Transverse colon (tissue), 4 donors: ENCODE measurements at regions not wholly inside any gene's neighbourhood (a gene's known extent, or its start where the extent isn't known, plus 50 kb on each side); places are given as distances from the start of the nearest gene placed in this dataset.
"Not testable (repeated sequence)": the region's sequence is repeated elsewhere in the genome, so short reads cannot be mapped to it uniquely, and the experiment has no call there.

Experiments
- DNase-seq: peaks from one replicate; pipeline ENCODE4 v3.0.0-alpha.2; 2019
- H3K27ac ChIP-seq, 4 donors: fragments of 200-600 bp; sonication (generic); 2 replicates each; pipeline ENCODE4 v1.5.1; 2016 to 2018; ENCODE audit warnings: inconsistent platforms in 4 of 4
- H3K27me3 ChIP-seq: fragments of 200-600 bp; sonication (generic); 2 replicates; pipeline ENCODE4 v1.5.1; 2017; ENCODE audit warnings: inconsistent platforms
- H3K36me3 ChIP-seq, 4 donors: fragments of 200-600 bp; sonication (generic); 2 replicates each; pipeline ENCODE4 v1.5.1; 2017 to 2019; ENCODE audit warnings: inconsistent platforms in 4 of 4
- H3K4me1 ChIP-seq, 4 donors: fragments of 200-600 bp; sonication (generic); 2 replicates each; pipeline ENCODE4 v1.5.1; 2017 to 2020; ENCODE audit warnings: inconsistent platforms in 4 of 4
- H3K4me3 ChIP-seq, 4 donors: fragments of 200-600 bp; sonication (generic); 1 replicate in 1 of 4; 2 replicates in 3 of 4; pipeline versions ENCODE4 v1.5.1 to v1.6.1; 2017 to 2019; ENCODE audit warnings: inconsistent platforms in 4 of 4
- H3K9me3 ChIP-seq, 2 donors: fragments of 200-600 bp; sonication (generic); 2 replicates each; pipeline ENCODE4 v1.5.1; 2017 to 2019; ENCODE audit warnings: inconsistent platforms in 2 of 2
- CTCF ChIP-seq, 5 experiments: fragments of 200-600 bp in 3 of 5; fragments of 450-650 bp in 2 of 5; sonication (generic) in 3 of 5; IDR thresholded peaks; 1 replicate in 2 of 5; 2 replicates in 3 of 5; pipeline ENCODE4 v1.5.1; 2016 to 2017; ENCODE audit warnings: antibody characterized with exemption in 5 of 5, inconsistent platforms in 3 of 5, mild to moderate bottlenecking in 2 of 5, moderate library complexity in 1 of 5
- EP300 ChIP-seq: sonication (generic); formaldehyde crosslinking; IDR thresholded peaks from one replicate; pipeline ENCODE4 v1.6.1; 2017; ENCODE audit warnings: antibody characterized with exemption, low read depth
- POLR2A ChIP-seq: fragments of 450-650 bp; IDR thresholded peaks from one replicate; pipeline ENCODE4 v1.6.1; 2016; ENCODE audit warnings: antibody characterized with exemption, mild to moderate bottlenecking, moderate library complexity
- POLR2AphosphoS5 ChIP-seq, 3 donors: sonication (generic); formaldehyde crosslinking; IDR thresholded peaks; one replicate each; pipeline ENCODE4 v1.6.1; 2016; ENCODE audit warnings: antibody characterized with exemption in 3 of 3
- WGBS, 2 donors: methylation state at CpG; one replicate each; pipeline ENCODE4 v1.1.5; 2018; ENCODE audit warnings: low coverage in 1 of 2; 5-methylcytosine and 5-hydroxymethylcytosine counted together
- in situ Hi-C, 4 donors: fragments of 200-750 bp; cut with MboI; loops; one replicate each; pipeline versions ENCODE4 v1.15.0 to v1.15.1; 2017; ENCODE audit warnings: low sequenced_read_pairs in 3 of 4, low pct_ligation_motif_present in 1 of 4, low pct_unique_long_range_greater_than_20kb in 1 of 4
- intact Hi-C: fragments of 100-400 bp; cut with DNase I; formaldehyde crosslinking; loops from one replicate; pipeline ENCODE4 v1.15.1; 2023; ENCODE audit warnings: low total_unique reads

DNA sequence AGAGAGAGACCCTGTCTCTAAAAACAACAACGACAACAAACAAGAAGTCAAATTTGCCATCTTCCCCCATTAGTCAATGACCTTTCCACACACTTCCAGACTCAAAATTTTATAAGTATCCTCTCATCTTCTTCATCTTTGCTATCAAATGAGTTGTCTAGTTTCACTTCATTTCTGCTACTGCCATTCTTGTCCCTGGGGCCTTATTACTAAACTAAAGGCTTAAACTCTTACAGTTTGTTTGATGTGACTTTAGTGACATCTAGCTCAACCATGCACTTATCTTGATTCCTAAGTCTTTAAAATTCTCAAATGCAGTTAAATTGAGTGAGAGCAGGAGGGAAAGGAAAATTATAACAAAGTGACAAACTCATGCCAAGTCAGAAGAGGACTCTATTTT is 271.8 kb upstream of the GK2 start:
- no peak overlapping the region for H3K4me3 ChIP-seq
- no peak overlapping the region for H3K27ac ChIP-seq
- no peak for TF ChIP-seq CTCF (IDR thresholded peaks at IDR 0.05)
- TF ChIP-seq POLR2AphosphoS5 (IDR thresholded peaks at IDR 0.05): no peak
- no peak for TF ChIP-seq EP300
- TF ChIP-seq POLR2A: no peak
- in situ Hi-C loops: loop anchor here in 1 of 4 donors (10.0 kb wide), 1 partner anchor 65 kb away; no protein-coding TSS in a partner anchor
- no peaks in the 10 kb centered on the region for H3K9me3 ChIP-seq
- H3K4me1 ChIP-seq: no peaks in the 10 kb centered on the region
- H3K36me3 ChIP-seq: no peaks in the 10 kb centered on the region
- no peak for DNase-seq
- intact Hi-C loops: no loop called here
- no peaks in the 10 kb centered on the region for H3K27me3 ChIP-seq
- 75 to 81% methylated on average over 1 of the region's 1 CpG for WGBS, 2 donors

DNA sequence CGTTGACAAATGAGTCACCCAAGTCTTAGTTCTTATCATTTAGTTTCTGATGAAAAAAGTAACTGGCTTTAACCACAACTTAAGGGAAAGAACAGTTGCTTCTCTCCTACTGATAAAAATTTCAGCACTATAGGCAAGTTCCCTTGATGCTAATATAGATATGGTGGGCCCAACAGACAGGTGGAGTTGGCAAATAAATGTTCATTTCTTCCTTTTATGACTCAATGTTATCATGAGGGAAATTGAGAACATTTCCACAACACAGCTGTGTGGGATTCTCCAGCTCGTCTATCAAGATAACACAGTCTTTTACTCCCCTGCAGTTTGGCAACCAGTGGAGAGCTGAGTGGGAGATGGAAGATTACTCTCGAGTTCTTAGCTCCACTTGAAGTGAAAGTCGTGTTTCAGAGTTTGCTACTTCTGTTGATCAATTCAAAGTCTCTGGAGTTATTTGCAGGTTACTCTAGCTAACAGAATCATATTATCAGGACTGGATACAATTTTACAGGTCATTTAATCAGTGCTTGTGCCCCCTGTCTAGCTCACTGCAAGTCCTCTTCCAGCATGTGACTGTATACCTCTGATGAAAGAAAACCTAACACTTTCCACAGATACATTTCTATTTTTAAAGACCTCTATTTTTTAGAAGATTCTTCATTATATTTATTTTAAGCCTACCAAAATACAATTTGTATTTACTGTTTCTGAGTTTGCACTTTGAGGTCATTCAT is 270.6 kb upstream of the GK2 start:
- in situ Hi-C loops: no loop called here
- H3K27ac ChIP-seq: no peak overlapping the region
- H3K4me3 ChIP-seq: no peak overlapping the region
- H3K9me3 ChIP-seq: no peaks in the 10 kb centered on the region
- no peaks in the 10 kb centered on the region for H3K36me3 ChIP-seq
- no peak for DNase-seq
- H3K27me3 ChIP-seq: no peaks in the 10 kb centered on the region
- intact Hi-C loops: no loop called here
- 42% methylated on average over 4 of the region's 4 CpGs for WGBS, 2 donors
- H3K4me1 ChIP-seq: no peaks in the 10 kb centered on the region
- TF ChIP-seq POLR2AphosphoS5 (IDR thresholded peaks at IDR 0.05): no peak
- TF ChIP-seq EP300: no peak
- no peak for TF ChIP-seq POLR2A
- no peak for TF ChIP-seq CTCF (IDR thresholded peaks at IDR 0.05)

DNA sequence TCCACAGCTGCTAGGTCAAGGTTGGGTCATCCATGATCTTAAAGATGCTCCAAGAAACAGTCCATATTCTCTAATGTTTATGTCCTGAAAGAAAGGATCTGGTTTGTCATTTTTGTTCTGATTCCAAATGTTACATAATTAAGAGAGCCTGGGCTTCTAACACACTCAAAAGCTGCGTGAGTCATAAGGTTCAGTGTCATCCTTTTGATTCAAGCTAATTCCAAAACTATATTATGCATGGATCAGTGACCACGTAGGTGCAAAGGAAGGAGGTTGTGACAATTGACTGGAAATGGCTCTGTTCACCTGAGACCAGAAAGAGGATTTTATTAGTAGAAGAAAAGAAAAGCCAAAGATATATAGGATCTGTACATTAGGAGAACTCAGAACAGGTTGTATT is 268.7 kb upstream of the GK2 start:
- H3K27ac ChIP-seq: no peak overlapping the region
- no peaks in the 10 kb centered on the region for H3K36me3 ChIP-seq
- TF ChIP-seq POLR2A (no peak), CTCF (IDR thresholded peaks at IDR 0.05) (no peak), EP300 (no peak), POLR2AphosphoS5 (IDR thresholded peaks at IDR 0.05) (no peak)
- 55 to 80% methylated on average over 2 of the region's 2 CpGs for WGBS, 2 donors
- intact Hi-C loops: no loop called here
- DNase-seq: no peak
- H3K27me3 ChIP-seq: no peaks in the 10 kb centered on the region
- H3K9me3 ChIP-seq: no peaks in the 10 kb centered on the region
- in situ Hi-C loops: no loop called here
- H3K4me1 ChIP-seq: no peaks in the 10 kb centered on the region
- H3K4me3 ChIP-seq: no peak overlapping the region

DNA sequence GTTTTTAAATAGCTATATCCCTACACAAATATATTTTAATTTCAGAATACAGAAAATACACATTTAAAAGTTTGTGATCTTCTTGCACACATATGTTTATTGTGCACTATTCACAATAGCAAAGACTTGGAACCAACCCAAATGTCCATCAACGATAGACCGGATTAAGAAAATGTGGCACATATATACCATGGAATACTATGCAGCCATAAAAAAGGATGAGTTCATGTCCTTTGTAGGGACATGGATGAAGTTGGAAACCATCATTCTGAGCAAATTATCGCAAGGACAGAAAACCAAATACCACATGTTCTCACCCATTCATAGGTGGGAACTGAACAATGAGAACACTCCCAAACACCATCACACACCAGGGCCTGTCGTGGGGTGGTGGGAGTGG is 266.9 kb upstream of the GK2 start:
- in situ Hi-C loops, H3K36me3 ChIP-seq, H3K27me3 ChIP-seq, intact Hi-C loops, DNase-seq, H3K27ac ChIP-seq, H3K4me3 ChIP-seq, H3K9me3 ChIP-seq, H3K4me1 ChIP-seq: not testable (repeated sequence)
- 91 to 93% methylated on average over 3 to 4 of the region's 4 CpGs for WGBS, 2 donors

- H3K9me3 ChIP-seq: no peaks in the 10 kb centered on the region
- no peaks in the 10 kb centered on the region for H3K36me3 ChIP-seq
- no peak for TF ChIP-seq EP300
- TF ChIP-seq POLR2A: no peak
- no peak for TF ChIP-seq POLR2AphosphoS5 (IDR thresholded peaks at IDR 0.05)
- no peak for TF ChIP-seq CTCF (IDR thresholded peaks at IDR 0.05)
- intact Hi-C loops (no loop called here), in situ Hi-C loops (no loop called here)
- no peak overlapping the region for H3K27ac ChIP-seq
- no peak for DNase-seq
- no peaks in the 10 kb centered on the region for H3K27me3 ChIP-seq
- 49 to 54% methylated on average over 3 of the region's 3 CpGs for WGBS, 2 donors
- no peaks in the 10 kb centered on the region for H3K4me1 ChIP-seq
- H3K4me3 ChIP-seq: no peak overlapping the region
Observed at GRCh38 chr4:79673898-79674297, 265.9 kb upstream of the GK2 start.
